Mesothelial cell of epicardium (in vitro differentiated cells): ENCODE measurements at regions not wholly inside any gene's neighbourhood (a gene's known extent, or its start where the extent isn't known, plus 50 kb on each side); places are given as distances from the start of the nearest gene placed in this dataset.

Experiments used
- DNase-seq, 2 experiments: peaks; one replicate each; pipeline ENCODE4 v3.0.0; 2021; ENCODE audit warnings: low spot score in 2 of 2; ENCODE audit not compliant: unreplicated experiment in 2 of 2
- H3K27ac Mint-ChIP-seq: 2 replicates; pipeline ENCODE4 v1.8.0; 2021; ENCODE audit warnings: mixed read lengths
- H3K27me3 Mint-ChIP-seq: 2 replicates; pipeline ENCODE4 v1.8.0; 2021; ENCODE audit warnings: low read depth, mixed read lengths
- H3K36me3 Mint-ChIP-seq: 2 replicates; pipeline ENCODE4 v1.8.0; 2021; ENCODE audit warnings: mixed read lengths
- H3K4me1 Mint-ChIP-seq: 2 replicates; pipeline ENCODE4 v1.8.0; 2021; ENCODE audit warnings: mixed read lengths
- H3K4me3 Mint-ChIP-seq: 2 replicates; pipeline ENCODE4 v1.8.0; 2021; ENCODE audit warnings: mild to moderate bottlenecking, moderate library complexity, mixed read lengths
- H3K9me3 Mint-ChIP-seq: 2 replicates; pipeline ENCODE4 v1.8.0; 2021; ENCODE audit warnings: mixed read lengths
- CTCF ChIP-seq: fragments of 200-600 bp; sonication (generic); IDR thresholded peaks from one replicate; pipeline ENCODE4 v1.5.0; 2021; ENCODE audit warnings: antibody characterized with exemption; ENCODE audit not compliant: unreplicated experiment

- DNase-seq: no peak
Observed at GRCh38 chr9:113708821-113709713, 167.0 kb upstream of the ZNF618 start.

GRCh38 chr9:113709721-113710120 is 166.4 kb upstream of the ZNF618 start:
- no peak overlapping the region for H3K27ac Mint-ChIP-seq
- no peaks in the 10 kb centered on the region for H3K36me3 Mint-ChIP-seq
- DNase-seq: no peak
- peaks cover 16% of the 10 kb centered on the region for H3K27me3 Mint-ChIP-seq
- TF ChIP-seq CTCF: no peak
- H3K9me3 Mint-ChIP-seq: peaks cover 17% of the 10 kb centered on the region
- no peak overlapping the region for H3K4me3 Mint-ChIP-seq
- H3K4me1 Mint-ChIP-seq: peaks cover 20% of the 10 kb centered on the region

More at GRCh38 chr9:113708821-113709713, 167.0 kb upstream of the ZNF618 start:
- H3K27me3 Mint-ChIP-seq: peaks cover 11% of the 10 kb centered on the region
- H3K9me3 Mint-ChIP-seq: peaks cover 12% of the 10 kb centered on the region
- no peaks in the 10 kb centered on the region for H3K36me3 Mint-ChIP-seq
- peaks cover 20% of the 10 kb centered on the region for H3K4me1 Mint-ChIP-seq
- no peak overlapping the region for H3K4me3 Mint-ChIP-seq
- H3K27ac Mint-ChIP-seq: no peak overlapping the region
- no peak for TF ChIP-seq CTCF

- H3K27ac Mint-ChIP-seq: no peak overlapping the region
- no peaks in the 10 kb centered on the region for H3K36me3 Mint-ChIP-seq
- no peak overlapping the region for H3K4me3 Mint-ChIP-seq
- DNase-seq: no peak
- peaks cover 28% of the 10 kb centered on the region for H3K9me3 Mint-ChIP-seq
- TF ChIP-seq CTCF: no peak
- H3K4me1 Mint-ChIP-seq: peaks cover 13% of the 10 kb centered on the region
- H3K27me3 Mint-ChIP-seq: peaks cover 19% of the 10 kb centered on the region
Observed at GRCh38 chr9:113711251-113711650, 164.9 kb upstream of the ZNF618 start.

GRCh38 chr9:113712053-113712452 is 164.1 kb upstream of the ZNF618 start:
- H3K27me3 Mint-ChIP-seq: peaks cover 21% of the 10 kb centered on the region
- no peaks in the 10 kb centered on the region for H3K36me3 Mint-ChIP-seq
- H3K27ac Mint-ChIP-seq: no peak overlapping the region
- no peak for DNase-seq
- H3K9me3 Mint-ChIP-seq: peaks cover 29% of the 10 kb centered on the region
- H3K4me3 Mint-ChIP-seq: no peak overlapping the region
- H3K4me1 Mint-ChIP-seq: peaks cover 12% of the 10 kb centered on the region
- TF ChIP-seq CTCF: no peak

- peaks cover 36% of the 10 kb centered on the region for H3K27me3 Mint-ChIP-seq
- H3K4me1 Mint-ChIP-seq: peaks cover 12% of the 10 kb centered on the region
- no peak overlapping the region for H3K4me3 Mint-ChIP-seq
- peaks cover 20% of the 10 kb centered on the region for H3K9me3 Mint-ChIP-seq
- DNase-seq: no peak
- no peak overlapping the region for H3K27ac Mint-ChIP-seq
- no peaks in the 10 kb centered on the region for H3K36me3 Mint-ChIP-seq
- TF ChIP-seq CTCF: no peak
Observed at GRCh38 chr9:113715086-113715485, 161.0 kb upstream of the ZNF618 start.
